CD14-positive monocyte (primary cell): ENCODE measurements at regions not wholly inside any gene's neighbourhood (a gene's known extent, or its start where the extent isn't known, plus 50 kb on each side); places are given as distances from the start of the nearest gene placed in this dataset.

Experiments
- DNase-seq, 3 donors: peaks; one replicate each; pipeline ENCODE4 v3.0.0-alpha.2; 2011 to 2022
- H2AFZ ChIP-seq: 2 replicates; pipeline ENCODE4 v1.6.0; 2012; ENCODE audit warnings: mild to moderate bottlenecking, low read depth, low read length, inconsistent platforms; ENCODE audit not compliant: insufficient read depth, poor library complexity, severe bottlenecking
- H3K27ac ChIP-seq, 2 donors: 1 replicate in 1 of 2; 2 replicates in 1 of 2; pipeline ENCODE4 v1.5.1; 2012 to 2013; ENCODE audit warnings: low read length in 2 of 2, control low read depth in 1 of 2, inconsistent platforms in 1 of 2, low read depth in 1 of 2, mild to moderate bottlenecking in 1 of 2
- H3K27me3 ChIP-seq, 2 donors: one replicate each; pipeline versions ENCODE4 v1.6.0 to v1.6.1; 2011 to 2013; ENCODE audit warnings: low read length in 2 of 2; ENCODE audit not compliant: control insufficient read depth in 2 of 2, insufficient read depth in 2 of 2
- H3K36me3 ChIP-seq, 2 donors: replicated peaks in 1 of 2; 1 replicate in 1 of 2; 2 replicates in 1 of 2; pipeline versions ENCODE4 v1.5.1 to v1.6.1; 2012 to 2013; ENCODE audit warnings: low read length in 2 of 2, control low read depth in 1 of 2, inconsistent platforms in 1 of 2, mild to moderate bottlenecking in 1 of 2; ENCODE audit not compliant: insufficient read depth in 2 of 2, control insufficient read depth in 1 of 2
- H3K4me1 ChIP-seq, 2 donors: 1 replicate in 1 of 2; 2 replicates in 1 of 2; pipeline versions ENCODE4 v1.5.1 to v1.6.1; 2012 to 2013; ENCODE audit warnings: low read length in 2 of 2, control low read depth in 1 of 2, inconsistent platforms in 1 of 2, mild to moderate bottlenecking in 1 of 2, moderate library complexity in 1 of 2; ENCODE audit not compliant: insufficient read depth in 2 of 2, control insufficient read depth in 1 of 2
- H3K4me2 ChIP-seq: replicated peaks from 2 replicates; pipeline ENCODE3; 2012; ENCODE audit warnings: low read length, moderate library complexity, mild to moderate bottlenecking; ENCODE audit not compliant: poor library complexity, severe bottlenecking; ENCODE audit errors: extremely low read depth
- H3K4me3 ChIP-seq, 3 experiments: fragments of 200-600 bp in 1 of 3; sonication (generic) in 1 of 3; replicated peaks in 1 of 3; 1 replicate in 2 of 3; 2 replicates in 1 of 3; pipeline ENCODE4 v1.5.1; 2011 to 2013; ENCODE audit warnings: low read length in 3 of 3, mild to moderate bottlenecking in 3 of 3, control low read depth in 2 of 3, low read depth in 2 of 3, inconsistent platforms in 1 of 3, moderate library complexity in 1 of 3
- H3K79me2 ChIP-seq: 2 replicates; pipeline ENCODE4 v1.6.0; 2012; ENCODE audit warnings: mild to moderate bottlenecking, control low read depth, inconsistent platforms, low read length, moderate library complexity; ENCODE audit not compliant: insufficient read depth
- H3K9ac ChIP-seq: 2 replicates; pipeline ENCODE4 v1.6.0; 2017; ENCODE audit warnings: low read length, mild to moderate bottlenecking; ENCODE audit not compliant: insufficient read depth, poor library complexity, severe bottlenecking
- H3K9me3 ChIP-seq, 2 donors: replicated peaks in 1 of 2; 1 replicate in 1 of 2; 2 replicates in 1 of 2; pipeline versions ENCODE4 v1.5.1 to v1.6.1; 2012 to 2013; ENCODE audit warnings: low read length in 2 of 2, control low read depth in 1 of 2; ENCODE audit not compliant: control insufficient read depth in 1 of 2, insufficient read depth in 1 of 2
- H4K20me1 ChIP-seq: 2 replicates; pipeline ENCODE4 v1.6.0; 2012; ENCODE audit warnings: mild to moderate bottlenecking, low read length, control low read depth, moderate library complexity; ENCODE audit not compliant: insufficient read depth
- H3K27ac Mint-ChIP-seq, 7 donors: one replicate each; pipeline ENCODE4 v1.8.0; 2020; ENCODE audit warnings: mild to moderate bottlenecking in 7 of 7, mixed read lengths in 7 of 7, moderate library complexity in 6 of 7, inconsistent platforms in 2 of 7
- H3K27me3 Mint-ChIP-seq, 3 donors: one replicate each; pipeline ENCODE4 v1.8.0; 2021 to 2022; ENCODE audit warnings: low read depth in 3 of 3, mild to moderate bottlenecking in 3 of 3, mixed read lengths in 3 of 3, moderate library complexity in 3 of 3, inconsistent platforms in 1 of 3
- H3K36me3 Mint-ChIP-seq, 2 donors: one replicate each; pipeline ENCODE4 v1.8.0; 2020; ENCODE audit warnings: mixed read lengths in 2 of 2, inconsistent platforms in 1 of 2, mild to moderate bottlenecking in 1 of 2
- H3K4me1 Mint-ChIP-seq: one replicate; pipeline ENCODE4 v1.8.0; 2020; ENCODE audit warnings: mild to moderate bottlenecking, mixed read lengths
- H3K4me3 Mint-ChIP-seq, 2 donors: one replicate each; pipeline ENCODE4 v1.8.0; 2020; ENCODE audit warnings: mild to moderate bottlenecking in 2 of 2, mixed read lengths in 2 of 2, moderate library complexity in 1 of 2
- H3K9me3 Mint-ChIP-seq, 7 donors: one replicate each; pipeline ENCODE4 v1.8.0; 2020 to 2022; ENCODE audit warnings: mixed read lengths in 7 of 7, mild to moderate bottlenecking in 6 of 7, moderate library complexity in 6 of 7, inconsistent platforms in 2 of 7
- WGBS: methylation state at CpG from one replicate; pipeline ENCODE4 v1.1.5; 2013; ENCODE audit warnings: missing lambda C conversion rate; ENCODE audit not compliant: insufficient coverage; 5-methylcytosine and 5-hydroxymethylcytosine counted together
- intact Hi-C, 2 donors: fragments of 100-400 bp; cut with micrococcal nuclease; formaldehyde crosslinking; loops; one replicate each; pipeline versions ENCODE4 v1.15.0 to v1.15.1; 2023
- TF ChIP-seq, protein P1 (sequence below): fragments of 200-600 bp; IDR thresholded peaks from one replicate; pipeline ENCODE4 v1.8.0; 2022; ENCODE audit warnings: antibody characterized with exemption, mild to moderate bottlenecking

DNA sequence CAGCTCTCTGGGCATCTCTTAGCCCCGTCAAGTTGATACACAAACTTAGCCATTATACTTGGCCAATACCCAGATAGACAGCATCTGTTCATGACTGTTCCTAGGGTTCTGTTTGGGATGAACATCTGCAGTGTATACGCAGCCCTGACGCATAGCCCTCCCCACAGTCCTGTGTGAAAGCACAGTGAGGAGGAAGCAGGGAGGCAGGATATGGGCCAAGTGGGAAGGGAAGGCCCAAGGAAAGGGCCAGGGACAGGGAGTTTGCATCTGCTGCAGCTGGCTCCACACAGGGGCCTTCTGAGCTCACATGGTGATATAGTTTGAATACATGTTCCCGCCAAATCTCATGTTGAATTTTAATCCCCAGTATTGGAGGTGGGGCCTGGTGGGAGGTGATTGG is 80.2 kb downstream of the CMPK2 start:
- H3K4me1 Mint-ChIP-seq = peaks cover 48% of the 10 kb centered on the region
- no peak overlapping the region for H3K4me3 ChIP-seq
- no peaks in the 10 kb centered on the region for H3K36me3 ChIP-seq
- TF ChIP-seq, protein P1, sequence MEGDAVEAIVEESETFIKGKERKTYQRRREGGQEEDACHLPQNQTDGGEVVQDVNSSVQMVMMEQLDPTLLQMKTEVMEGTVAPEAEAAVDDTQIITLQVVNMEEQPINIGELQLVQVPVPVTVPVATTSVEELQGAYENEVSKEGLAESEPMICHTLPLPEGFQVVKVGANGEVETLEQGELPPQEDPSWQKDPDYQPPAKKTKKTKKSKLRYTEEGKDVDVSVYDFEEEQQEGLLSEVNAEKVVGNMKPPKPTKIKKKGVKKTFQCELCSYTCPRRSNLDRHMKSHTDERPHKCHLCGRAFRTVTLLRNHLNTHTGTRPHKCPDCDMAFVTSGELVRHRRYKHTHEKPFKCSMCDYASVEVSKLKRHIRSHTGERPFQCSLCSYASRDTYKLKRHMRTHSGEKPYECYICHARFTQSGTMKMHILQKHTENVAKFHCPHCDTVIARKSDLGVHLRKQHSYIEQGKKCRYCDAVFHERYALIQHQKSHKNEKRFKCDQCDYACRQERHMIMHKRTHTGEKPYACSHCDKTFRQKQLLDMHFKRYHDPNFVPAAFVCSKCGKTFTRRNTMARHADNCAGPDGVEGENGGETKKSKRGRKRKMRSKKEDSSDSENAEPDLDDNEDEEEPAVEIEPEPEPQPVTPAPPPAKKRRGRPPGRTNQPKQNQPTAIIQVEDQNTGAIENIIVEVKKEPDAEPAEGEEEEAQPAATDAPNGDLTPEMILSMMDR = no peak
- H3K36me3 Mint-ChIP-seq = no peaks in the 10 kb centered on the region
- H3K4me1 ChIP-seq = peaks cover 42% of the 10 kb centered on the region in 2 donors
- intact Hi-C loops = no loop called here
- no peak overlapping the region for H3K27ac Mint-ChIP-seq
- no peak overlapping the region for H3K9ac ChIP-seq
- H3K9me3 ChIP-seq = no peaks in the 10 kb centered on the region
- no peak for DNase-seq
- H2AFZ ChIP-seq = no peak overlapping the region
- WGBS = 100% methylated on average over 3 of the region's 4 CpGs
- no peak overlapping the region for H3K4me3 Mint-ChIP-seq
- no peak overlapping the region for H3K27ac ChIP-seq
- H3K4me2 ChIP-seq = no peak overlapping the region
- peaks cover 0 to 5% (median 0%) of the 10 kb centered on the region in 3 donors for H3K27me3 Mint-ChIP-seq
- H3K79me2 ChIP-seq = no peaks in the 10 kb centered on the region
- peaks cover 0 to 5% (median 0%) of the 10 kb centered on the region in 7 donors for H3K9me3 Mint-ChIP-seq
- no peaks in the 10 kb centered on the region for H3K27me3 ChIP-seq
- no peaks in the 10 kb centered on the region for H4K20me1 ChIP-seq

DNA sequence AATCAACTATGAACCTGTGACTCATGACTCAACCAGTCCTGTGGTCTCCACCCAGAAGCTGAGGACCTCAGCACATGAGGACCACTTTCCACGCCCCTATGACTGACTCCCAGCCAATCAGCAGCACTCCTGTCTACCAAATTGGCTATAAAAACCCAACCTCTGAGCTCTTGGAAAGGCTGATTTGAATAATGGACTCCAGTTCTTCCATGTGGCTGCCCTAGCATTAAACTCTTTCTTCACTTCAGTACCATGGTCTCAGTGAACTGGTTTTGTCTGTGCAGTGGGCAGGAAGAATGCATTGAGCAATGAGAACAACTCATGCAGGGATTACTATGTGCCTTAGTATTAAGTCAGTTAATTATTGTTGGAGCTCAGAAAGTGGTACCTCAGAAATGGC is 78.3 kb downstream of the CMPK2 start:
- Histone ChIP-seq H3K4me2 (no peak overlapping the region), H4K20me1 (no peaks in the 10 kb centered on the region), H3K4me3 (no peak overlapping the region), H3K9me3 (no peaks in the 10 kb centered on the region), H3K27ac (no peak overlapping the region), H2AFZ (no peak overlapping the region), H3K27me3 (no peaks in the 10 kb centered on the region), H3K36me3 (no peaks in the 10 kb centered on the region), H3K9ac (no peak overlapping the region), H3K79me2 (no peaks in the 10 kb centered on the region), H3K4me1 (peaks cover 23% of the 10 kb centered on the region in 2 donors)
- TF ChIP-seq, protein P1 = no peak
- DNase-seq = no peak
- peaks cover 0 to 5% (median 0%) of the 10 kb centered on the region in 7 donors for H3K9me3 Mint-ChIP-seq
- peaks cover 0 to 5% (median 3%) of the 10 kb centered on the region in 3 donors for H3K27me3 Mint-ChIP-seq
- no peak overlapping the region for H3K27ac Mint-ChIP-seq
- no peaks in the 10 kb centered on the region for H3K36me3 Mint-ChIP-seq
- intact Hi-C loops = no loop called here
- peaks cover 29% of the 10 kb centered on the region for H3K4me1 Mint-ChIP-seq
- 100% methylated on average over 1 of the region's 1 CpG for WGBS
- no peak overlapping the region for H3K4me3 Mint-ChIP-seq
